ENCODE measurements at regions not wholly inside any gene's neighbourhood (a gene's known extent, or its start where the extent isn't known, plus 50 kb on each side); places are given as distances from the start of the nearest gene placed in this dataset.
"Not testable (repeated sequence)": the region's sequence is repeated elsewhere in the genome, so short reads cannot be mapped to it uniquely, and the experiment has no call there.

GRCh38 chr15:87547470-87548181 is 708.9 kb downstream of the NTRK3 start:
- no peaks in the 10 kb centered on the region for H3K4me1 ChIP-seq (ENCODE audit: control insufficient read depth, extremely low read depth, insufficient read depth, low read length)
- peak in 1 of 2 donors; percentile 83 for DNase-seq (ENCODE audit: low read depth in 2 of 2)

GRCh38 chr15:87538327-87538834 is 718.2 kb downstream of the NTRK3 start:
- no peak for TF ChIP-seq EZH2 (IDR thresholded peaks at IDR 0.05; ENCODE audit: low read length, missing control alignments)
- TF ChIP-seq CTCF (conservative IDR thresholded peaks at IDR 0.05 in 1 of 2, IDR thresholded peaks at IDR 0.05 in 1 of 2; ENCODE audit: low read depth in 1 of 2, low read length in 2 of 2): no peak
- H3K4me3 ChIP-seq (replicated peaks in 1 of 4; ENCODE audit: control extremely low read depth in 1 of 4, insufficient read depth in 1 of 4, low read depth in 3 of 4, low read length in 4 of 4): no peak overlapping the region
- no peaks in the 10 kb centered on the region for H3K4me1 ChIP-seq (ENCODE audit: control insufficient read depth, extremely low read depth, insufficient read depth, low read length)
- H3K79me2 ChIP-seq (ENCODE audit: control insufficient read depth, insufficient read depth, low read length): no peaks in the 10 kb centered on the region
- no peak for DNase-seq (ENCODE audit: low read depth in 2 of 2)
- H2AFZ ChIP-seq (ENCODE audit: low read length): no peak overlapping the region
- H3K9ac ChIP-seq (ENCODE audit: insufficient read depth, low read length): no peak overlapping the region
- H3K27me3 ChIP-seq (ENCODE audit: control insufficient read depth, insufficient read depth, low read length): no peaks in the 10 kb centered on the region
- no peaks in the 10 kb centered on the region for H3K36me3 ChIP-seq (ENCODE audit: control insufficient read depth, insufficient read depth, low read length)
- no peaks in the 10 kb centered on the region for H3K9me3 ChIP-seq (ENCODE audit: control insufficient read depth, insufficient read depth, low read depth, low read length)
- no peak overlapping the region for H3K27ac ChIP-seq (ENCODE audit: insufficient read depth, low read length)
- H3K4me2 ChIP-seq (ENCODE audit: extremely low read depth, insufficient read depth, low read length): no peak overlapping the region
- H4K20me1 ChIP-seq (ENCODE audit: control insufficient read depth, extremely low read depth, insufficient read depth, low read length): no peaks in the 10 kb centered on the region

More at GRCh38 chr15:87547470-87548181, 708.9 kb downstream of the NTRK3 start:
- no peaks in the 10 kb centered on the region for H3K36me3 ChIP-seq (ENCODE audit: control insufficient read depth, insufficient read depth, low read length)
- no peak for TF ChIP-seq EZH2 (IDR thresholded peaks at IDR 0.05; ENCODE audit: low read length, missing control alignments)
- TF ChIP-seq CTCF (conservative IDR thresholded peaks at IDR 0.05 in 1 of 2, IDR thresholded peaks at IDR 0.05 in 1 of 2; ENCODE audit: low read depth in 1 of 2, low read length in 2 of 2): no peak
- H3K9me3 ChIP-seq (ENCODE audit: control insufficient read depth, insufficient read depth, low read depth, low read length): no peaks in the 10 kb centered on the region
- H4K20me1 ChIP-seq (ENCODE audit: control insufficient read depth, extremely low read depth, insufficient read depth, low read length): no peaks in the 10 kb centered on the region
- no peak overlapping the region for H3K4me3 ChIP-seq (replicated peaks in 1 of 4; ENCODE audit: control extremely low read depth in 1 of 4, insufficient read depth in 1 of 4, low read depth in 3 of 4, low read length in 4 of 4)
- no peak overlapping the region for H2AFZ ChIP-seq (ENCODE audit: low read length)
- no peak overlapping the region for H3K9ac ChIP-seq (ENCODE audit: insufficient read depth, low read length)
- no peaks in the 10 kb centered on the region for H3K79me2 ChIP-seq (ENCODE audit: control insufficient read depth, insufficient read depth, low read length)
- H3K27ac ChIP-seq (ENCODE audit: insufficient read depth, low read length): no peak overlapping the region
- no peak overlapping the region for H3K4me2 ChIP-seq (ENCODE audit: extremely low read depth, insufficient read depth, low read length)
- H3K27me3 ChIP-seq (ENCODE audit: control insufficient read depth, insufficient read depth, low read length): no peaks in the 10 kb centered on the region

GRCh38 chr15:87537295-87537694 is 719.2 kb downstream of the NTRK3 start:
- no peaks in the 10 kb centered on the region for H3K36me3 ChIP-seq (ENCODE audit: control insufficient read depth, insufficient read depth, low read length)
- no peak overlapping the region for H3K9ac ChIP-seq (ENCODE audit: insufficient read depth, low read length)
- no peak overlapping the region for H3K27ac ChIP-seq (ENCODE audit: insufficient read depth, low read length)
- H4K20me1 ChIP-seq (ENCODE audit: control insufficient read depth, extremely low read depth, insufficient read depth, low read length): no peaks in the 10 kb centered on the region
- no peaks in the 10 kb centered on the region for H3K4me1 ChIP-seq (ENCODE audit: control insufficient read depth, extremely low read depth, insufficient read depth, low read length)
- no peaks in the 10 kb centered on the region for H3K27me3 ChIP-seq (ENCODE audit: control insufficient read depth, insufficient read depth, low read length)
- no peaks in the 10 kb centered on the region for H3K79me2 ChIP-seq (ENCODE audit: control insufficient read depth, insufficient read depth, low read length)
- H3K4me2 ChIP-seq (ENCODE audit: extremely low read depth, insufficient read depth, low read length): no peak overlapping the region
- H3K9me3 ChIP-seq (ENCODE audit: control insufficient read depth, insufficient read depth, low read depth, low read length): no peaks in the 10 kb centered on the region
- TF ChIP-seq EZH2 (IDR thresholded peaks at IDR 0.05; ENCODE audit: low read length, missing control alignments): no peak
- TF ChIP-seq CTCF (conservative IDR thresholded peaks at IDR 0.05 in 1 of 2, IDR thresholded peaks at IDR 0.05 in 1 of 2; ENCODE audit: low read depth in 1 of 2, low read length in 2 of 2): no peak
- peak in 1 of 2 donors; percentile 52 for DNase-seq (ENCODE audit: low read depth in 2 of 2)
- H3K4me3 ChIP-seq (replicated peaks in 1 of 4; ENCODE audit: control extremely low read depth in 1 of 4, insufficient read depth in 1 of 4, low read depth in 3 of 4, low read length in 4 of 4): no peak overlapping the region
- H2AFZ ChIP-seq (ENCODE audit: low read length): no peak overlapping the region

- not testable (repeated sequence) for H3K4me1 ChIP-seq (ENCODE audit: control insufficient read depth, extremely low read depth, insufficient read depth, low read length)
Observed at GRCh38 chr15:87533637-87534036, 722.9 kb downstream of the NTRK3 start.

More at GRCh38 chr15:87533637-87534036, 722.9 kb downstream of the NTRK3 start:
- H4K20me1 ChIP-seq (ENCODE audit: control insufficient read depth, extremely low read depth, insufficient read depth, low read length); H3K27me3 ChIP-seq (ENCODE audit: control insufficient read depth, insufficient read depth, low read length); DNase-seq (ENCODE audit: low read depth in 2 of 2); H2AFZ ChIP-seq (ENCODE audit: low read length); H3K27ac ChIP-seq (ENCODE audit: insufficient read depth, low read length); H3K4me3 ChIP-seq (replicated peaks in 1 of 4; ENCODE audit: control extremely low read depth in 1 of 4, insufficient read depth in 1 of 4, low read depth in 3 of 4, low read length in 4 of 4); H3K79me2 ChIP-seq (ENCODE audit: control insufficient read depth, insufficient read depth, low read length); H3K36me3 ChIP-seq (ENCODE audit: control insufficient read depth, insufficient read depth, low read length); H3K4me2 ChIP-seq (ENCODE audit: extremely low read depth, insufficient read depth, low read length); H3K9ac ChIP-seq (ENCODE audit: insufficient read depth, low read length); H3K9me3 ChIP-seq (ENCODE audit: control insufficient read depth, insufficient read depth, low read depth, low read length): not testable (repeated sequence)
